ENCODE measurements at regions not wholly inside any gene's neighbourhood (a gene's known extent, or its start where the extent isn't known, plus 50 kb on each side); places are given as distances from the start of the nearest gene placed in this dataset.
"Not testable (repeated sequence)": the region's sequence is repeated elsewhere in the genome, so short reads cannot be mapped to it uniquely, and the experiment has no call there.

DNA sequence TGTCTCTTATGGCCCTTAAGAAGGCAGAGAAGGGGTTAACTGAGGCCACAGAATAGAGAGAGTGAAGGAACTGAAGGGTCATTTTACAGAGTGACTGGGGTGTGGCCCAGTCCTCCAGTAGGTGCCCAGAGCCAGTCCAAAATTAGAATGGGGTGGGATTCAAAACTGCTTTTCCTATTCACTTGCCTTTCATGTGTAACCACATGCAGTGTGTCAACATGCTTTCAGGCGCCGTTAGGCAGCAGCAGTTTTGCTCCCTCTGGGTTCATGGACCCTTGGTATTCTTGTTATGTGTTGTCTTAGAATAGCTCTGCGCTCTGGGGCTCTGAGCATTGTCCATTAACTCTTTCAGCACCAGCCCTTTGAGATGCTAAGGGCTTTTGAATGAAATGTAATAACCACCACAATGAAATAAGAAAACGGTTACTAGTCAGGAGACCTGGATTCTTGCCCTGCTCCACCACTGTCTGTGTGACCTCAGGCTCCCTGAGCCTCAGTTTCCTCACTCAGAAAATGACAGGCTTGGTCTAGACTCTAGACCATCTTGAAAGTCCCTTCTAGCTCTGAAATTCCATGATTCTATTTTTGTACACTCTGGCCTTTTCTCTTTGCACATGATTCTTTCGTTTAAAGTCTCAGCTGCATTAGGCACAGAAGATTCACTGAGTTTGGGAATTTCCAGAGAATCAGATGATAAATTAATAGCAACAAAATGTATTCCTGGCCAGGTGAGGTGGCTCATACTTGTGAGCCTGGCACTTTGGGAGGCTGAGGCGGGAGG lies 123.0 kb downstream of the SRGAP2 start:
- DNase-seq; H3K4me3 ChIP-seq; H3K36me3 ChIP-seq; H3K27me3 ChIP-seq; H3K9ac ChIP-seq (ENCODE audit: low read depth in 2 of 2, low read length in 2 of 2); H3K27ac ChIP-seq; intact Hi-C loops (cut with DNase I); H3K9me3 ChIP-seq; H3K4me1 ChIP-seq: not testable (repeated sequence)

GRCh38 chr1:206331597-206331996 lies 128.3 kb downstream of the SRGAP2 start:
- H3K4me1 ChIP-seq; H3K4me3 ChIP-seq; intact Hi-C loops (cut with DNase I); DNase-seq; H3K27ac ChIP-seq; H3K9me3 ChIP-seq; H3K27me3 ChIP-seq; H3K9ac ChIP-seq (ENCODE audit: low read depth in 2 of 2, low read length in 2 of 2); H3K36me3 ChIP-seq: not testable (repeated sequence)

DNA sequence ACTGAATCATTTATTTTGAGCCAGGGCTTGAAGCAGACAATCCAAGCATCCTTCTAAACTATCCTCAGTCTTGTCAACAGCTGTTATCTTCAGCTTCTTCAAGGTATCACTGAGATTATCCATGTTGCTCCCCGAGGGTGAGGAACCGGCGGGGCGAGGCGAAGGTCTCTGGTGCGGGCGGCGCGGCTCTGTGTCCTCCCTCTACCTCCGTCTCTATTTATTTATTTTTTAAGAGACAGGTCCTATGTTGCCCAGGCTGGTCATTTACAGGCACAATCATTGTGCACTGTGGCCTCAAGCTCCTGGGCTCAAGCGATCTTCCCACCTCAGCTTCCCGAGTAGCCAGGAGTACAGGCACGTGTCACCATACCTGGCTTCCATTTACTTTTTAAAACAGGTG lies 130.0 kb downstream of the SRGAP2 start:
- H3K9ac ChIP-seq (ENCODE audit: low read depth in 2 of 2, low read length in 2 of 2); DNase-seq; H3K4me3 ChIP-seq; H3K27me3 ChIP-seq; H3K27ac ChIP-seq; intact Hi-C loops (cut with DNase I); H3K4me1 ChIP-seq; H3K36me3 ChIP-seq; H3K9me3 ChIP-seq: not testable (repeated sequence)

DNA sequence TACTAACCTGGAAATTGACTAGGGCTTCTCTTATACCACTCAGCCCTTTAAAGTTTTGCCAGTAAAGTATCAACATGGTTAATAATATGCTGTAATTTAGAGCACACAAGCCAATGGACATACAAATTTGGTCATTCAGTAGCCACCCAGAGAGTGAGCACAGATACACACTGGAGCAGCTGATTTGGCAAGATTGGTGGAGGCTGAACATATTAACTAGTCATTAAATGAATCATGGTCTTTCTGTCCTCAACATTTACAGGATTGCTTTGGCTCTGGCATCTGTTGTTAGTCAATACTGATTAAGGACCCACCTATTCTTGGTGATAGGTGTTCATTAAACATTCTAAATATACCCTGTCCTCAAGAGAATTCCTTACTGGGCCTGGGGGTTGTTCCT lies 130.6 kb downstream of the SRGAP2 start:
- intact Hi-C loops (cut with DNase I); DNase-seq: not testable (repeated sequence)

DNA sequence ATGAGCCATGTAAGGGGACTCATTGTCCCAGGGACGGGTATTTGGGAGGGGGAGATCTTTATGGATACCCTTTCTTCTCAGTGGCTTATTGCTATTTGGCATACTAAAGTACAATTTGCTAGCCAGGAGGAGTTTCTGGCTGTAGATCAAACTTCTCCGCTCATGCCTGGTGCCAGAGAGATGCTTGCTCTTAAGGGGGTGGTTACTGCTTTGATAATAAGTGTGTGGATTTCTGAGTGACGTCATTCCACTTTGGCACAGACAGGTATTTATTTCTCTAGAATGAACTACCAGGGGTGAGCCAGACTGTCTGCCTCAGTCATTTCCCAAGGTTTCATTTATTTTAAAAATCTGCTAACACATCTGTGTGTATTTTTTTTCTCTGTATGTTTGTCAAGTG lies 131.1 kb downstream of the SRGAP2 start:
- H3K4me1 ChIP-seq; H3K27ac ChIP-seq; H3K9me3 ChIP-seq; H3K36me3 ChIP-seq; DNase-seq; H3K27me3 ChIP-seq; H3K4me3 ChIP-seq; intact Hi-C loops (cut with DNase I); H3K9ac ChIP-seq (ENCODE audit: low read depth in 2 of 2, low read length in 2 of 2): not testable (repeated sequence)

More for the DNA sequence above, 130.6 kb downstream of the SRGAP2 start:
- H3K4me1 ChIP-seq; H3K9ac ChIP-seq (ENCODE audit: low read depth in 2 of 2, low read length in 2 of 2); H3K4me3 ChIP-seq; H3K27me3 ChIP-seq; H3K9me3 ChIP-seq; H3K27ac ChIP-seq; H3K36me3 ChIP-seq: not testable (repeated sequence)

GRCh38 chr1:206335162-206335561 lies 131.8 kb downstream of the SRGAP2 start:
- DNase-seq; H3K27ac ChIP-seq; H3K9ac ChIP-seq (ENCODE audit: low read depth in 2 of 2, low read length in 2 of 2); H3K4me1 ChIP-seq; H3K4me3 ChIP-seq; H3K27me3 ChIP-seq; H3K36me3 ChIP-seq; intact Hi-C loops (cut with DNase I); H3K9me3 ChIP-seq: not testable (repeated sequence)

DNA sequence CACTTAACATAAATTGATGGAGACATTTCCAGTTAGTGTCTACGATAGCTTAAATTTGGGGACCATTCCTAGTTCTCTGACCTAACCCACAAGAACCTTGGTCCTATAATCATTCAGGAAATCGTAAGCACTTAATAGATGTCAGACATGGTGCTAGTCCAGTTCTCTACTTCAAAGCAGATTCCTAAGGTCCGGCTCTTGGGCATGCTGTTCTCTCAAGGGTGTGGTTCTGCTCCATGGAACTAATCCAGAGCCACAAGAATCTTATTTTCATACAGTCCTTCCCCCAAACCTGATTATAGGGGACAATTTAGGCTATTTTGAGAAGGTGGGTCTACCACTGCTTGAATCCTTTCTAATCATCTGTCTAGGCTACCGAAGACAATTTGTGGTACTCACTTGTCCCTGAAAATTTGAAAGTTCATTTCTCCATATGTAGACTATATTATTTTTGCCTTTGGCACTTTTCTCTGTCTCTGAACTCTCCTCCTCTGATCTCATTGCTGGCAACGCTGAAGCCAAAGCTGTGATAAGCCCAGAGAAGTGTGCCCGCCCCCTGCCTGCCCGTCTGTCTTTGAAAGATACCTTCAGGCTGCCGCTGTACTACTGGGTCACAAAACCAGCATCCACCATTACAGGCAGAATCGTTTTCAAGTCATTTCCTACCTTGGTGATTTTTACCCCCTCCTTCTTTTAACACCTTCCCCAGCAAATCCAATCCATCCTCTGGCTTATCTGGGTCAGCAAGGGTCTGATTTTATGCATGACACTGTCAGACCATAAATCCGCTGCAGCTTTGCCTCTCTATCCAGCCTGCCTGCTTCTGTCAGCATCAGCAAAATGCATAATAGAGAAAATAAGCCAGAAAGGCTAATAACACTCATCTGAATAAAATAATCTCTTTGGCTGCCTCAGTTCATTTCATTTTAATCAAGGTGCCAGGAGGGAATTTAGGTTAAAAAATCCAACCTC lies 132.8 kb downstream of the SRGAP2 start:
- H3K27me3 ChIP-seq; H3K4me3 ChIP-seq; H3K9me3 ChIP-seq; H3K9ac ChIP-seq (ENCODE audit: low read depth in 2 of 2, low read length in 2 of 2); DNase-seq; H3K27ac ChIP-seq; H3K36me3 ChIP-seq; intact Hi-C loops (cut with DNase I); H3K4me1 ChIP-seq: not testable (repeated sequence)

- DNase-seq; intact Hi-C loops (cut with DNase I); H3K9ac ChIP-seq (ENCODE audit: low read depth in 2 of 2, low read length in 2 of 2); H3K36me3 ChIP-seq; H3K27me3 ChIP-seq; H3K4me1 ChIP-seq; H3K9me3 ChIP-seq; H3K27ac ChIP-seq; H3K4me3 ChIP-seq: not testable (repeated sequence)
Measured at GRCh38 chr1:206337024-206337423, 133.3 kb upstream of the IKBKE start.

DNA sequence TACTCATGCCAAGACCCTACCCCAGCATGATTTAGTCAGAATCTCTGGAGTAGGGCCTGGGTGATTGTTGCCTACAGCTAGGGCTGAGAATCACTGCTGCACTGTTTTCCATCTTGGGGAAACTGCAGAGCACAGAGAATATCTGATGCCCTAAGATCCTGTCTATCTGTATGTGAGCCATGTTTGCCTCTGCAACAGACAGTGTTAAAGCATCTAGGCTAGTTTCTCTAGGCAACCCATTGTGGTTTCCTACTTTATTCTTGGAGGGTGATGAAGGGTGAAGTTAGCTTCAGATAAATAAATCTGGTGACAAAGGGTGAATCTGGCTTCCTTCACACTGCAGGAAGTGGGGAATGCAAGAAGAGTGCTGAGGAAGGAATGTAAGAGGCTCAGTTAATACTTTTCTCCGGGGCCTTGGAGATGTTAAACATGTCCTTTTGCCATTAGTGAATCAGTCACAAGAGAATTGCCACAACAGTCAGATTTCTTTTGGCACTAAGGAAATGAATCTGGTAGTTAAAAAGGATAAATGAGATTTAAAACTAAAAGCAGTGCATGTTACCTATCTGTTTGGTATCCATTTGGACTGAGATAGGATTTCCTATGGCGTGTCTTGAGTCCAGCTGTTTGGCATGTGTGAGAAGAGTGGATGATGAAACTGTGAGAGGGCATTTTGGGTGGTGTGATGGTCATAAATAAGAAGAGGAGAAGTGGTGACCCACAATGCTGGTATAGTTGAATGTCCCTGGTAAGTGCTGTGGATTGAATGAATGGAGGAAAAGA lies 119.6 kb upstream of the IKBKE start:
- DNase-seq; H3K9ac ChIP-seq (ENCODE audit: low read depth in 2 of 2, low read length in 2 of 2); H3K27me3 ChIP-seq; H3K27ac ChIP-seq; H3K36me3 ChIP-seq; intact Hi-C loops (cut with DNase I); H3K4me3 ChIP-seq; H3K4me1 ChIP-seq; H3K9me3 ChIP-seq: not testable (repeated sequence)

- H3K9me3 ChIP-seq; H3K27ac ChIP-seq; DNase-seq; H3K4me3 ChIP-seq; intact Hi-C loops (cut with DNase I); H3K4me1 ChIP-seq; H3K36me3 ChIP-seq; H3K27me3 ChIP-seq; H3K9ac ChIP-seq (ENCODE audit: low read depth in 2 of 2, low read length in 2 of 2): not testable (repeated sequence)
Measured at GRCh38 chr1:206351276-206352052, 118.8 kb upstream of the IKBKE start.

GRCh38 chr1:206356310-206356709 lies 114.0 kb upstream of the IKBKE start:
- intact Hi-C loops (cut with DNase I); H3K9me3 ChIP-seq; H3K27ac ChIP-seq; H3K4me3 ChIP-seq; H3K9ac ChIP-seq (ENCODE audit: low read depth in 2 of 2, low read length in 2 of 2); H3K27me3 ChIP-seq; H3K36me3 ChIP-seq; DNase-seq; H3K4me1 ChIP-seq: not testable (repeated sequence)

DNA sequence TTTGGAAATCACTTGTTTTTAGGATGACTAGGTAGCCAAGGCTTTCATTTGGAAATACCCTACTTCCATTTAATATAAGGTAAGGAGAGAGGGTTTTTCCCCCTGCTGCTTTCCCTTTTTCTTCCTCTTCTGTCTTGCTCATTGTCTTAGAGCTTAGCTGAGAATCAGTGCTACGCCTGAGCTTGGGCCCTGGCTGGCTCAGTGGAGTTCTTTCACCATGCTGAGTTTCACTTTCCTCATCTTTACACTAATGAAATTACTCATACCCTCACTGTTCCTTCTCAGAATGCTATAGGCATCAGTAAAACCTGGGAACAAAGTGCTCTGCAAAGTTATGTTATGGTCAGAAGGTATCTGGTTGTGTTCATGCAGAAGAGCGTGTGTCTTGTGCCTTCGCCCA lies 112.3 kb upstream of the IKBKE start:
- H3K36me3 ChIP-seq; H3K9ac ChIP-seq (ENCODE audit: low read depth in 2 of 2, low read length in 2 of 2); H3K27ac ChIP-seq; H3K9me3 ChIP-seq; intact Hi-C loops (cut with DNase I); H3K4me3 ChIP-seq; H3K27me3 ChIP-seq; DNase-seq; H3K4me1 ChIP-seq: not testable (repeated sequence)

Measured in colonic mucosa (tissue), 4 donors.